Osteoblast (primary cell): ENCODE measurements at regions not wholly inside any gene's neighbourhood (a gene's known extent, or its start where the extent isn't known, plus 50 kb on each side); places are given as distances from the start of the nearest gene placed in this dataset.

ENCODE experiments used
- DNase-seq: peaks from one replicate; pipeline ENCODE4 v3.0.0; 2011; ENCODE audit warnings: low spot score, mixed read lengths; ENCODE audit not compliant: insufficient read length; ENCODE audit errors: missing footprints
- H2AFZ ChIP-seq: 2 replicates; pipeline ENCODE4 v1.6.0; 2011; ENCODE audit warnings: mild to moderate bottlenecking, low read length
- H3K27ac ChIP-seq: 2 replicates; pipeline ENCODE4 v1.5.1; 2011; ENCODE audit warnings: mild to moderate bottlenecking, low read depth, low read length, moderate library complexity
- H3K27me3 ChIP-seq: 2 replicates; pipeline ENCODE4 v1.6.0; 2012; ENCODE audit warnings: mild to moderate bottlenecking, control low read depth, inconsistent platforms, low read length, moderate library complexity; ENCODE audit not compliant: insufficient read depth
- H3K36me3 ChIP-seq: 2 replicates; pipeline ENCODE4 v1.5.1; 2011; ENCODE audit warnings: mild to moderate bottlenecking, low read length, control low read depth, moderate library complexity; ENCODE audit not compliant: insufficient read depth
- H3K4me1 ChIP-seq: 2 replicates; pipeline ENCODE4 v1.5.1; 2011; ENCODE audit warnings: mild to moderate bottlenecking, low read length, control low read depth, moderate library complexity; ENCODE audit not compliant: insufficient read depth
- H3K4me2 ChIP-seq: 2 replicates; pipeline ENCODE4 v1.6.0; 2011; ENCODE audit warnings: mild to moderate bottlenecking, low read length; ENCODE audit not compliant: insufficient read depth
- H3K4me3 ChIP-seq: fragments of 200-600 bp; sonication (generic); 3 replicates; pipeline ENCODE4 v1.5.1; 2012; ENCODE audit warnings: mild to moderate bottlenecking, low read length, inconsistent platforms; ENCODE audit not compliant: insufficient read depth
- H3K79me2 ChIP-seq: 2 replicates; pipeline ENCODE4 v1.6.0; 2012; ENCODE audit warnings: mild to moderate bottlenecking, low read length, control low read depth, inconsistent platforms; ENCODE audit not compliant: insufficient read depth
- H3K9me3 ChIP-seq: 2 replicates; pipeline ENCODE4 v1.5.1; 2011; ENCODE audit warnings: low read depth, low read length, control low read depth
- H4K20me1 ChIP-seq: 2 replicates; pipeline ENCODE4 v1.6.0; 2012; ENCODE audit warnings: mild to moderate bottlenecking, low read length, control low read depth; ENCODE audit not compliant: insufficient read depth
- CTCF ChIP-seq: IDR thresholded peaks from 2 replicates; pipeline ENCODE4 v1.5.1; 2011; ENCODE audit warnings: mild to moderate bottlenecking, low read depth, low read length, moderate library complexity; ENCODE audit errors: extremely low read depth

GRCh38 chr3:34884007-34884406 lies 755.3 kb upstream of the ARPP21 start:
- H3K79me2 ChIP-seq, result no peaks in the 10 kb centered on the region
- H3K36me3 ChIP-seq, result no peaks in the 10 kb centered on the region
- H3K27me3 ChIP-seq, result no peaks in the 10 kb centered on the region
- H2AFZ ChIP-seq, result no peak overlapping the region
- no peak overlapping the region for H3K27ac ChIP-seq
- H3K4me2 ChIP-seq, result no peak overlapping the region
- no peak overlapping the region for H3K4me3 ChIP-seq
- no peaks in the 10 kb centered on the region for H4K20me1 ChIP-seq
- TF ChIP-seq CTCF, result no peak
- H3K9me3 ChIP-seq, result peaks cover 5% of the 10 kb centered on the region
- no peaks in the 10 kb centered on the region for H3K4me1 ChIP-seq
- no peak for DNase-seq

GRCh38 chr3:34886443-34886842 lies 752.9 kb upstream of the ARPP21 start:
- no peak overlapping the region for H3K27ac ChIP-seq
- no peaks in the 10 kb centered on the region for H3K79me2 ChIP-seq
- H4K20me1 ChIP-seq, result no peaks in the 10 kb centered on the region
- no peak for DNase-seq
- H3K36me3 ChIP-seq, result no peaks in the 10 kb centered on the region
- no peaks in the 10 kb centered on the region for H3K27me3 ChIP-seq
- H3K4me3 ChIP-seq, result no peak overlapping the region
- no peak overlapping the region for H2AFZ ChIP-seq
- peaks cover 5% of the 10 kb centered on the region for H3K9me3 ChIP-seq
- TF ChIP-seq CTCF, result no peak
- H3K4me2 ChIP-seq, result no peak overlapping the region
- no peaks in the 10 kb centered on the region for H3K4me1 ChIP-seq

- H3K4me2 ChIP-seq, result no peak overlapping the region
These were observed 749.7 kb upstream of the ARPP21 start for GRCh38 chr3:34889641-34890040.

GRCh38 chr3:34890247-34890646 lies 749.1 kb upstream of the ARPP21 start:
- no peak for TF ChIP-seq CTCF
- H3K79me2 ChIP-seq, result no peaks in the 10 kb centered on the region

More at GRCh38 chr3:34889641-34890040, 749.7 kb upstream of the ARPP21 start:
- Histone ChIP-seq H3K36me3 (no peaks in the 10 kb centered on the region), H3K27ac (no peak overlapping the region), H3K79me2 (no peaks in the 10 kb centered on the region), H2AFZ (no peak overlapping the region), H3K27me3 (no peaks in the 10 kb centered on the region), H4K20me1 (no peaks in the 10 kb centered on the region), H3K9me3 (peaks cover 5% of the 10 kb centered on the region), H3K4me3 (no peak overlapping the region), H3K4me1 (no peaks in the 10 kb centered on the region)
- TF ChIP-seq CTCF, result no peak
- no peak for DNase-seq

More at GRCh38 chr3:34890247-34890646, 749.1 kb upstream of the ARPP21 start:
- H3K36me3 ChIP-seq, result no peaks in the 10 kb centered on the region
- no peaks in the 10 kb centered on the region for H3K27me3 ChIP-seq
- H3K4me1 ChIP-seq, result no peaks in the 10 kb centered on the region
- H4K20me1 ChIP-seq, result no peaks in the 10 kb centered on the region
- H3K4me3 ChIP-seq, result no peak overlapping the region
- DNase-seq, result no peak
- no peak overlapping the region for H3K4me2 ChIP-seq
- H3K9me3 ChIP-seq, result peaks cover 5% of the 10 kb centered on the region
- no peak overlapping the region for H2AFZ ChIP-seq
- no peak overlapping the region for H3K27ac ChIP-seq
